ENCODE measurements at regions not wholly inside any gene's neighbourhood (a gene's known extent, or its start where the extent isn't known, plus 50 kb on each side); places are given as distances from the start of the nearest gene placed in this dataset.

GRCh38 chr3:20442846-20443245 lies 256.8 kb upstream of the SGO1 start:
- TF ChIP-seq CTCF (IDR thresholded peaks at IDR 0.05) (no peak), POLR2AphosphoS5 (IDR thresholded peaks at IDR 0.05; ENCODE audit: insufficient read depth in 1 of 2, low read depth in 1 of 2) (no peak), POLR2A (IDR thresholded peaks at IDR 0.05) (no peak)

Measured in vagina (tissue), 2 donors.